HCT116 (cell line): ENCODE measurements at regions not wholly inside any gene's neighbourhood (a gene's known extent, or its start where the extent isn't known, plus 50 kb on each side); places are given as distances from the start of the nearest gene placed in this dataset.

Experiments
- ATAC-seq: fragments of 200-7000 bp; cut with Tn5 transposase; 2 replicates; pipeline ENCODE4 v1.9.1; 2020; ENCODE audit warnings: mild to moderate bottlenecking, moderate library complexity
- BruUV-seq: library from RNA; stranded (reverse); fragments of 400-500 nt; replicated peaks from 2 replicates; lab custom pipeline; 2021; lab: Mats Ljungman, UMichigan
- CTCF ChIA-PET: fragments of 300-600 bp; sonication (Branson Sonifier 250); formaldehyde crosslinking; loops from one replicate; lab custom pipeline; 2021; ENCODE audit warnings: antibody characterized with exemption; lab: Charles Lee
- POLR2A ChIA-PET: fragments of 300-600, 350-600 bp; sonication (Branson Sonifier 250); formaldehyde crosslinking; loops from one replicate; lab custom pipeline; 2021; ENCODE audit warnings: antibody characterized with exemption; lab: Charles Lee
- RAD21 ChIA-PET, 2 experiments: fragments of 300-600 bp; sonication (Branson Sonifier 250); formaldehyde crosslinking; loops; one replicate each; lab custom pipeline; 2023; ENCODE audit warnings: low total read pairs in 2 of 2; ENCODE audit not compliant: uncharacterized antibody in 2 of 2, unreplicated experiment in 2 of 2, low non-redundant PET in 1 of 2; lab: Charles Lee
- DNase-seq: peaks from one replicate; pipeline ENCODE4 v3.0.0-alpha.2; 2010; ENCODE audit warnings: low read depth, low spot score
- H2AFZ ChIP-seq: fragments of 200-600 bp; shearing (Covaris generic), sonication (generic); 2 replicates; pipeline ENCODE4 v1.6.1; 2017; ENCODE audit warnings: low read depth, mixed run types, mixed read lengths, antibody characterized with exemption, low read length; ENCODE audit not compliant: poor library complexity, severe bottlenecking
- H3K27ac ChIP-seq: 2 replicates; pipeline ENCODE4 v1.5.1; 2012; ENCODE audit warnings: low read depth, low read length
- H3K27me3 ChIP-seq: fragments of 200-600 bp; sonication (generic); 2 replicates; pipeline ENCODE4 v1.6.1; 2016; ENCODE audit warnings: mixed run types, low read length, mixed read lengths; ENCODE audit not compliant: insufficient read depth
- H3K36me3 ChIP-seq, 2 experiments: fragments of 200-500 bp in 1 of 2; fragments of 200-600 bp in 1 of 2; sonication (Bioruptor generic) in 1 of 2; sonication (generic) in 1 of 2; 2 replicates each; pipeline versions ENCODE4 v1.5.1 to v1.6.1; 2014 to 2016; ENCODE audit warnings: low read length in 2 of 2, inconsistent platforms in 1 of 2, mixed read lengths in 1 of 2, mixed run types in 1 of 2; ENCODE audit not compliant: insufficient read depth in 2 of 2, control insufficient read depth in 1 of 2
- H3K4me1 ChIP-seq, 2 experiments: fragments of 200-600 bp in 1 of 2; sonication (generic) in 1 of 2; 2 replicates each; pipeline versions ENCODE4 v1.5.1 to v1.6.1; 2012 to 2017; ENCODE audit warnings: low read length in 2 of 2, inconsistent platforms in 1 of 2, mild to moderate bottlenecking in 1 of 2, mixed read lengths in 1 of 2, mixed run types in 1 of 2, moderate library complexity in 1 of 2; ENCODE audit not compliant: insufficient read depth in 2 of 2, control insufficient read depth in 1 of 2
- H3K4me2 ChIP-seq: fragments of 200-600 bp; sonication (generic); 2 replicates; pipeline ENCODE4 v1.6.1; 2017; ENCODE audit warnings: mixed run types, low read length, mixed read lengths
- H3K4me3 ChIP-seq, 2 experiments: fragments of 200-600 bp in 1 of 2; sonication (generic) in 1 of 2; replicated peaks in 1 of 2; 2 replicates each; pipeline ENCODE4 v1.5.1; 2011 to 2016; ENCODE audit warnings: low read length in 2 of 2, control low read depth in 1 of 2, low read depth in 1 of 2, mild to moderate bottlenecking in 1 of 2, mixed read lengths in 1 of 2, mixed run types in 1 of 2
- H3K79me2 ChIP-seq: fragments of 200-600 bp; sonication (generic); 2 replicates; pipeline ENCODE4 v1.6.1; 2017; ENCODE audit warnings: mild to moderate bottlenecking, mixed run types, low read length, moderate library complexity, mixed read lengths; ENCODE audit not compliant: insufficient read depth
- H3K9ac ChIP-seq: fragments of 200-600 bp; sonication (generic); 2 replicates; pipeline ENCODE4 v1.6.1; 2016; ENCODE audit warnings: low read length, mixed read lengths
- H3K9me2 ChIP-seq: fragments of 200-600 bp; sonication (generic), shearing (Covaris generic); 2 replicates; pipeline ENCODE4 v1.6.1; 2017; ENCODE audit warnings: mixed run types, mild to moderate bottlenecking, moderate library complexity; ENCODE audit not compliant: insufficient read depth
- H3K9me3 ChIP-seq, 2 experiments: fragments of 200-500 bp in 1 of 2; fragments of 200-600 bp in 1 of 2; sonication (Bioruptor generic) in 1 of 2; sonication (generic) in 1 of 2; 2 replicates each; pipeline ENCODE4 v1.6.1; 2014 to 2017; ENCODE audit warnings: low read length in 2 of 2, mixed read lengths in 2 of 2, inconsistent platforms in 1 of 2, low read depth in 1 of 2, mild to moderate bottlenecking in 1 of 2, mixed run types in 1 of 2, moderate library complexity in 1 of 2; ENCODE audit not compliant: control insufficient read depth in 1 of 2, insufficient read depth in 1 of 2
- H4K20me1 ChIP-seq: fragments of 200-600 bp; sonication (generic), shearing (Covaris generic); 2 replicates; pipeline ENCODE4 v1.6.1; 2017; ENCODE audit warnings: mixed run types, mild to moderate bottlenecking, moderate library complexity; ENCODE audit not compliant: insufficient read depth
- CEBPB ChIP-seq: IDR thresholded peaks from 2 replicates; pipeline ENCODE4 v1.6.1; 2012; ENCODE audit warnings: low read depth
- ELF1 ChIP-seq: IDR thresholded peaks from 2 replicates; pipeline ENCODE4 v1.6.1; 2012; ENCODE audit warnings: low read depth, borderline replicate concordance
- EZH2 ChIP-seq: fragments of 200-600 bp; sonication (generic); IDR thresholded peaks from 2 replicates; pipeline ENCODE4 v1.6.1; 2017; ENCODE audit warnings: antibody characterized with exemption, mixed run types
- EZH2phosphoT487 ChIP-seq: fragments of 200-600 bp; IDR thresholded peaks from 2 replicates; pipeline ENCODE4 v1.6.1; 2018; ENCODE audit warnings: antibody characterized with exemption, borderline replicate concordance
- FOSL1 ChIP-seq: IDR thresholded peaks from 2 replicates; pipeline ENCODE4 v1.6.1; 2012; ENCODE audit warnings: low read depth
- POLR2A ChIP-seq: IDR thresholded peaks from 2 replicates; pipeline ENCODE4 v1.7.0; 2011; ENCODE audit warnings: borderline replicate concordance; ENCODE audit not compliant: insufficient read depth, insufficient read length; ENCODE audit errors: extremely low read depth
- RAD21 ChIP-seq: IDR thresholded peaks from 2 replicates; pipeline ENCODE4 v1.6.1; 2012; ENCODE audit warnings: low read depth, mild to moderate bottlenecking
- SP1 ChIP-seq: IDR thresholded peaks from 2 replicates; pipeline ENCODE4 v1.6.1; 2012; ENCODE audit warnings: low read depth
- SRF ChIP-seq: IDR thresholded peaks from 2 replicates; pipeline ENCODE4 v1.6.1; 2012; ENCODE audit warnings: low read depth
- TCF7L2 ChIP-seq: IDR thresholded peaks from 2 replicates; pipeline ENCODE4 v1.7.0; 2011; ENCODE audit warnings: borderline replicate concordance, inconsistent platforms; ENCODE audit not compliant: insufficient read depth, insufficient read length; ENCODE audit errors: extremely low read depth
- ZFX ChIP-seq: fragments of 450-650 bp; IDR thresholded peaks from 2 replicates; pipeline ENCODE4 v1.6.1; 2017
- intact Hi-C: fragments of 100-400 bp; cut with micrococcal nuclease; formaldehyde crosslinking; loops from 2 replicates; pipeline ENCODE4 v1.10.0; 2022
- TF ChIP-seq, protein P1 (sequence below): IDR thresholded peaks from 2 replicates; pipeline ENCODE4 v1.6.1; 2011; ENCODE audit warnings: mild to moderate bottlenecking, low read length, moderate library complexity; ENCODE audit not compliant: insufficient replicate concordance; ENCODE audit errors: extremely low read depth
- TF ChIP-seq, protein P2 (sequence below): IDR thresholded peaks from 2 replicates; pipeline ENCODE4 v1.6.1; 2012
- TF ChIP-seq, protein P3 (sequence below): IDR thresholded peaks from 2 replicates; pipeline ENCODE4 v1.6.1; 2012
- TF ChIP-seq, protein P4 (sequence below): IDR thresholded peaks from 2 replicates; pipeline ENCODE4 v1.6.1; 2012; ENCODE audit warnings: low read depth

DNA sequence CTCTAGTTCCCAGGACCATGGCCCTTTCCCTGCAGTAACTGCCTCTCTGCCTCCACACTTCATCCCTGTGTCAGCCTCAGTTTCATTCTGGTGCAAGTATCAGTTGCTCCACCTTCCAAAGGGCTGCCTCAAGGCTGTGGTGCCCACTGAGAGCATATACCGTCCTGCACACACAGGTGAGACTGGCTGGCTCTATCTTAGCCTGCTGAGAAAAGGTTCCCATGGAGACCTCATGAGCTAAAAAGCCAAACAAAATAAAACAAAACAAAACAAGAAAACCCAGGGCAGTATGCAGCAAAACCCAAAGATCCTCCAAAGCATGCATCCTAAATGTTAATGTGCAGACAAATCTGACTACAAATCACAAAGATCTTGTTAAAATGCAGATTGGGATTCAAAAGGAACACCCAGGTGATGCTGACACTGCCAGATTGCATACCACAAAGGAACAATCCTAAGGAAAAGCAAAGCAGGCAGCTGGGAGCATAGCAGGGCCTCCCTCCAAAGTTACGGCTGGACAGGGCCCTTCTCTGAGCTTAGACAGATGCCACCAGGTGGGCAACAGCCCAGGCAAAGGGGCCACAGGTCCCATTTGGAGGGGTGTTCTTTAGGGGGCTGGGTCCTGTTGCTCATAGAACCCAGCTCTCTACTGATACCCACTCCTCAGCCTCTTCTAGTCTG, 76.3 kb upstream of the SLCO2A1 start:
- H3K9me3 ChIP-seq = no peaks in the 10 kb centered on the region
- no peak overlapping the region for H2AFZ ChIP-seq
- RAD21 ChIA-PET = no interaction called here
- BruUV-seq = no TSS peak
- H3K4me1 ChIP-seq = no peaks in the 10 kb centered on the region
- H3K4me3 ChIP-seq = no peak overlapping the region
- no peak overlapping the region for H3K27ac ChIP-seq
- no peaks in the 10 kb centered on the region for H3K9me2 ChIP-seq
- no peak overlapping the region for H3K4me2 ChIP-seq
- POLR2A ChIA-PET = no interaction called here
- intact Hi-C loops = no loop called here
- H4K20me1 ChIP-seq = no peaks in the 10 kb centered on the region
- no peak for TF ChIP-seq ZFX
- no peak for TF ChIP-seq SRF
- TF ChIP-seq RAD21 = no peak
- TF ChIP-seq SP1 = no peak
- TF ChIP-seq FOSL1 = no peak
- no peaks in the 10 kb centered on the region for H3K27me3 ChIP-seq
- no peak for DNase-seq
- no peak overlapping the region for H3K9ac ChIP-seq
- H3K79me2 ChIP-seq = no peaks in the 10 kb centered on the region
- CTCF ChIA-PET = no interaction called here
- H3K36me3 ChIP-seq = no peaks in the 10 kb centered on the region
- ATAC-seq = no peak

DNA sequence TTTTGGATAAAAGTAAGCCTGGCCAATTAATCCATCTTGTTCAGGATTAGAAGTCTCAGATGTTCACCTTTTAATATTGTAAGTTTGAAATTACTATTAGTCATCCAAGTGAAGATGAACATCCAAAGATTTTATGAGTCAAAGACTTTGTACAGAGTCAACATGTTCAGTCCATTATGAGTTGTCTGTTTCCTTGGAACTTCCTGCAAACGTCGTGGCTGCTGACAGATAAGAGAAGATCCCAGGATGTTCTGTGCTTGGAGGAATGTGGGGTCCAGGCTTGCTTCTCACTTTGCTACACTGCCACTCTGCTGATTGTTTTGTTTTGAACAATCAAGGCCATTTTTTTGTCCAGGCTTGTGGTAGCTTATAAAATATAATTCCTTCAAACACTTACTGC, 74.3 kb upstream of the SLCO2A1 start:
- Histone ChIP-seq H3K27me3 (no peaks in the 10 kb centered on the region), H3K9me2 (no peaks in the 10 kb centered on the region), H4K20me1 (no peaks in the 10 kb centered on the region), H3K79me2 (no peaks in the 10 kb centered on the region), H3K36me3 (no peaks in the 10 kb centered on the region), H3K4me1 (no peaks in the 10 kb centered on the region), H3K4me2 (no peak overlapping the region), H3K9ac (no peak overlapping the region), H2AFZ (no peak overlapping the region), H3K9me3 (no peaks in the 10 kb centered on the region), H3K4me3 (no peak overlapping the region), H3K27ac (no peak overlapping the region)
- intact Hi-C loops = no loop called here
- ATAC-seq = no peak
- no TSS peak for BruUV-seq
- DNase-seq = no peak
- RAD21 ChIA-PET = no interaction called here
- POLR2A ChIA-PET = no interaction called here
- CTCF ChIA-PET = no interaction called here
- no peak for TF ChIP-seq FOSL1
- TF ChIP-seq, protein P1, sequence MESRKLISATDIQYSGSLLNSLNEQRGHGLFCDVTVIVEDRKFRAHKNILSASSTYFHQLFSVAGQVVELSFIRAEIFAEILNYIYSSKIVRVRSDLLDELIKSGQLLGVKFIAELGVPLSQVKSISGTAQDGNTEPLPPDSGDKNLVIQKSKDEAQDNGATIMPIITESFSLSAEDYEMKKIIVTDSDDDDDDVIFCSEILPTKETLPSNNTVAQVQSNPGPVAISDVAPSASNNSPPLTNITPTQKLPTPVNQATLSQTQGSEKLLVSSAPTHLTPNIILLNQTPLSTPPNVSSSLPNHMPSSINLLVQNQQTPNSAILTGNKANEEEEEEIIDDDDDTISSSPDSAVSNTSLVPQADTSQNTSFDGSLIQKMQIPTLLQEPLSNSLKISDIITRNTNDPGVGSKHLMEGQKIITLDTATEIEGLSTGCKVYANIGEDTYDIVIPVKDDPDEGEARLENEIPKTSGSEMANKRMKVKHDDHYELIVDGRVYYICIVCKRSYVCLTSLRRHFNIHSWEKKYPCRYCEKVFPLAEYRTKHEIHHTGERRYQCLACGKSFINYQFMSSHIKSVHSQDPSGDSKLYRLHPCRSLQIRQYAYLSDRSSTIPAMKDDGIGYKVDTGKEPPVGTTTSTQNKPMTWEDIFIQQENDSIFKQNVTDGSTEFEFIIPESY = no peak
- TF ChIP-seq, protein P2, sequence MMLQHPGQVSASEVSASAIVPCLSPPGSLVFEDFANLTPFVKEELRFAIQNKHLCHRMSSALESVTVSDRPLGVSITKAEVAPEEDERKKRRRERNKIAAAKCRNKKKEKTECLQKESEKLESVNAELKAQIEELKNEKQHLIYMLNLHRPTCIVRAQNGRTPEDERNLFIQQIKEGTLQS = no peak
- TF ChIP-seq CEBPB = no peak
- no peak for TF ChIP-seq POLR2A
- TF ChIP-seq ZFX = no peak
- TF ChIP-seq, protein P3, sequence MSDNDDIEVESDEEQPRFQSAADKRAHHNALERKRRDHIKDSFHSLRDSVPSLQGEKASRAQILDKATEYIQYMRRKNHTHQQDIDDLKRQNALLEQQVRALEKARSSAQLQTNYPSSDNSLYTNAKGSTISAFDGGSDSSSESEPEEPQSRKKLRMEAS = no peak
- TF ChIP-seq, protein P4, sequence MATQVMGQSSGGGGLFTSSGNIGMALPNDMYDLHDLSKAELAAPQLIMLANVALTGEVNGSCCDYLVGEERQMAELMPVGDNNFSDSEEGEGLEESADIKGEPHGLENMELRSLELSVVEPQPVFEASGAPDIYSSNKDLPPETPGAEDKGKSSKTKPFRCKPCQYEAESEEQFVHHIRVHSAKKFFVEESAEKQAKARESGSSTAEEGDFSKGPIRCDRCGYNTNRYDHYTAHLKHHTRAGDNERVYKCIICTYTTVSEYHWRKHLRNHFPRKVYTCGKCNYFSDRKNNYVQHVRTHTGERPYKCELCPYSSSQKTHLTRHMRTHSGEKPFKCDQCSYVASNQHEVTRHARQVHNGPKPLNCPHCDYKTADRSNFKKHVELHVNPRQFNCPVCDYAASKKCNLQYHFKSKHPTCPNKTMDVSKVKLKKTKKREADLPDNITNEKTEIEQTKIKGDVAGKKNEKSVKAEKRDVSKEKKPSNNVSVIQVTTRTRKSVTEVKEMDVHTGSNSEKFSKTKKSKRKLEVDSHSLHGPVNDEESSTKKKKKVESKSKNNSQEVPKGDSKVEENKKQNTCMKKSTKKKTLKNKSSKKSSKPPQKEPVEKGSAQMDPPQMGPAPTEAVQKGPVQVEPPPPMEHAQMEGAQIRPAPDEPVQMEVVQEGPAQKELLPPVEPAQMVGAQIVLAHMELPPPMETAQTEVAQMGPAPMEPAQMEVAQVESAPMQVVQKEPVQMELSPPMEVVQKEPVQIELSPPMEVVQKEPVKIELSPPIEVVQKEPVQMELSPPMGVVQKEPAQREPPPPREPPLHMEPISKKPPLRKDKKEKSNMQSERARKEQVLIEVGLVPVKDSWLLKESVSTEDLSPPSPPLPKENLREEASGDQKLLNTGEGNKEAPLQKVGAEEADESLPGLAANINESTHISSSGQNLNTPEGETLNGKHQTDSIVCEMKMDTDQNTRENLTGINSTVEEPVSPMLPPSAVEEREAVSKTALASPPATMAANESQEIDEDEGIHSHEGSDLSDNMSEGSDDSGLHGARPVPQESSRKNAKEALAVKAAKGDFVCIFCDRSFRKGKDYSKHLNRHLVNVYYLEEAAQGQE = no peak
- TF ChIP-seq EZH2 = no peak
- no peak for TF ChIP-seq SRF
- TF ChIP-seq TCF7L2 = no peak
- no peak for TF ChIP-seq SP1
- no peak for TF ChIP-seq EZH2phosphoT487
- no peak for TF ChIP-seq ELF1
